ENCODE measurements at regions not wholly inside any gene's neighbourhood (a gene's known extent, or its start where the extent isn't known, plus 50 kb on each side); places are given as distances from the start of the nearest gene placed in this dataset.
"Not testable (repeated sequence)": the region's sequence is repeated elsewhere in the genome, so short reads cannot be mapped to it uniquely, and the experiment has no call there.

GRCh38 chr4:100008048-100008447 lies 58.0 kb upstream of the H2AZ1 start:
- TF ChIP-seq CTCF (conservative IDR thresholded peaks at IDR 0.05) = no peak
- Histone ChIP-seq H3K9ac (ENCODE audit: extremely low read depth, low read length, poor library complexity, severe bottlenecking) (no peak overlapping the region), H3K27me3 (ENCODE audit: control insufficient read depth, insufficient read depth, low read length, poor library complexity, severe bottlenecking) (no peaks in the 10 kb centered on the region), H3K4me1 (ENCODE audit: control insufficient read depth, insufficient read depth, low read length) (no peaks in the 10 kb centered on the region), H3K4me3 (ENCODE audit: low read length) (no peak overlapping the region), H3K36me3 (ENCODE audit: control insufficient read depth, insufficient read depth, low read length) (no peaks in the 10 kb centered on the region), H3K9me3 (ENCODE audit: control insufficient read depth, low read length) (no peaks in the 10 kb centered on the region), H3K27ac (ENCODE audit: low read depth, low read length) (no peak overlapping the region)
- H3K4me1 Mint-ChIP-seq = no peaks in the 10 kb centered on the region
- DNase-seq = no peak
- peaks cover 2% of the 10 kb centered on the region for H3K36me3 Mint-ChIP-seq (ENCODE audit: low read depth)
- no peak overlapping the region for H3K4me3 Mint-ChIP-seq
- H3K27ac Mint-ChIP-seq = no peak overlapping the region
- H3K27me3 Mint-ChIP-seq (ENCODE audit: insufficient read depth) = no peaks in the 10 kb centered on the region
- H3K9me3 Mint-ChIP-seq = peaks cover 10% of the 10 kb centered on the region
- whole genome bisulfite sequencing, 2 experiments (ENCODE audit: insufficient coverage in 1 of 2, insufficient read length in 1 of 2) = 100% methylated on average over 1 of the region's 1 CpG

GRCh38 chr4:100006161-100006560 lies 56.1 kb upstream of the H2AZ1 start:
- H3K4me3 ChIP-seq (ENCODE audit: low read length); H3K27me3 ChIP-seq (ENCODE audit: control insufficient read depth, insufficient read depth, low read length, poor library complexity, severe bottlenecking); H3K27ac Mint-ChIP-seq; H3K36me3 ChIP-seq (ENCODE audit: control insufficient read depth, insufficient read depth, low read length); H3K4me1 Mint-ChIP-seq; H3K36me3 Mint-ChIP-seq (ENCODE audit: low read depth); H3K27me3 Mint-ChIP-seq (ENCODE audit: insufficient read depth); H3K4me3 Mint-ChIP-seq; H3K27ac ChIP-seq (ENCODE audit: low read depth, low read length); DNase-seq; H3K9ac ChIP-seq (ENCODE audit: extremely low read depth, low read length, poor library complexity, severe bottlenecking); H3K9me3 Mint-ChIP-seq; H3K9me3 ChIP-seq (ENCODE audit: control insufficient read depth, low read length); H3K4me1 ChIP-seq (ENCODE audit: control insufficient read depth, insufficient read depth, low read length): not testable (repeated sequence)
- WGBS, 2 experiments (ENCODE audit: insufficient coverage in 1 of 2, insufficient read length in 1 of 2) = 95% methylated on average over 3 of the region's 23 CpGs; no CpG with 5 or more reads in 1 of the 2 experiments
